ENCODE measurements at regions not wholly inside any gene's neighbourhood (a gene's known extent, or its start where the extent isn't known, plus 50 kb on each side); places are given as distances from the start of the nearest gene placed in this dataset.

DNA sequence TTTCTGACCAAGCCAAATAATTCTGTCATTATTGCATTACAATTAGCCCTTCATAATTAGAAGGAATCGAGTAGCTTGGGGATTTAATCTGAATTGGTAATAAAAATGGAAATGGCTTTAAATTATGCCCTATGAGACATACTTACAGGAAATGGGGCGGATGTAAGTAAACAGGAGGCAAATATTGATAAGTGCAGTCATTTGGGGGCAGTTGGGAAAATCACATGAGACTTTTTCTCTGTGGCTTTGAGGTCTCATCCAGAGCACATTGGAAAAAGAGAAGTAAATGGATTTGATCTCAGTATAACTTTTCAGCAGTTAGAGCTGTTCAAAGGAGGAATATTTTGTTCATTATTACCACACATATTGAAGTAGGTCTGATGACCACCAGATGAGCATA is 307.8 kb upstream of the POM121L12 start:
- TF ChIP-seq TAF1 (IDR thresholded peaks at IDR 0.05; ENCODE audit: low read depth, low read length) (no peak), POLR2AphosphoS5 (IDR thresholded peaks at IDR 0.05; ENCODE audit: low read depth, low read length) (no peak), POLR2A (IDR thresholded peaks at IDR 0.05; ENCODE audit: low read depth, low read length) (no peak), POU2F2 (IDR thresholded peaks at IDR 0.05; ENCODE audit: low read depth, low read length) (no peak), PAX5 (IDR thresholded peaks at IDR 0.05; ENCODE audit: insufficient read depth, low read length, severe bottlenecking) (no peak)
